Spleen (tissue), 7 donors: ENCODE measurements at regions not wholly inside any gene's neighbourhood (a gene's known extent, or its start where the extent isn't known, plus 50 kb on each side); places are given as distances from the start of the nearest gene placed in this dataset.

ENCODE experiments used
- POLR2A ChIP-seq, 3 donors: fragments of 450-650 bp; IDR thresholded peaks; one replicate each; pipeline ENCODE4 v1.5.1; 2017; ENCODE audit warnings: antibody characterized with exemption in 3 of 3, mild to moderate bottlenecking in 1 of 3
- POLR2AphosphoS5 ChIP-seq, 3 donors: sonication (generic); formaldehyde crosslinking; IDR thresholded peaks; one replicate each; pipeline ENCODE4 v1.5.1; 2017; ENCODE audit warnings: antibody characterized with exemption in 3 of 3
- TF ChIP-seq, protein P1 (sequence below), 11 experiments: fragments of 200-600 bp in 7 of 11; fragments of 450-650 bp in 4 of 11; sonication (generic) in 4 of 11; IDR thresholded peaks in 8 of 11; conservative IDR thresholded peaks in 3 of 11; 1 replicate in 7 of 11; 2 replicates in 4 of 11; pipeline versions ENCODE4 v1.4.0 to v1.8.0; 2016 to 2021; ENCODE audit warnings: antibody characterized with exemption in 11 of 11, inconsistent platforms in 4 of 11, mild to moderate bottlenecking in 1 of 11
- donor health status: DM: no; HTN: no; CAD: no; lungs with moderate emphysema.
- donor health status: DM: no; HTN: no; CAD: no.
- donor health status: DM: no; HTN: no; CAD: no.

DNA sequence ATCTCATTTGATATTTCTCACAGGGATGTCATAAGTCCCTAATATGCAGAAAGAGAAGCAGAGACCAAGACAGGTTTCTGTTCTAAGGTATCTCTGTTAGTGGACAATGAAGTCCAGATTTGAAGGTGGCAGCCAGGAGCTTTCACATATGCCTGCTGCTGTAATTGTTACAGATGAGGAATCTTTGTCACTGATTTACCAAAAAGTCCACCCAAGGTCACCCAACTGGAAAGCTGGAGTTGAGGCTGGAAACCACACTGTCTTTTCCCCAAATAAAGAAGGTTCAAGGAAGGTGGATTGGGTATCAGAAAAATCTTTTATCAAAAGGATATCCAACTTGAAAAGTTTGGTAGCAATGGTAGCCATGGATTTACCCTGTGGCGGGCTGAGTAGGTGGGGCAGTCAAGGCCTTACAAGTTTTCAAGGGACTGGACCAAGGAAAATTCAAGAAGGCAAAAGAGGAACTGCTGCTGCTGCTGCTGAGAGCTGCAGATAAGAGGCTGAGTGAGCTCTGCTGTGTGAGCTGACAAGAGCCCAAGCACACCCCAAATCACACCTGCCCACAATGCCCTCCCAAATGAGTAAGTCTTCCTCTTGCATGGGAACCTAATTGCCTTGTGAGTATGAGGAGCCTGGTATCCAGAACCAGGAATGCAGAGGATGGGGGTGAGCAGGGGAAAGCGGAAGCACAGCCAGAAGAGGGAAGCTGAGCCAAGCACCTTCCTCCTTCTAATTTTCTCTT is 241.2 kb downstream of the ANAPC1 start:
- TF ChIP-seq POLR2AphosphoS5 (IDR thresholded peaks at IDR 0.05) = no peak
- no peak for TF ChIP-seq POLR2A (IDR thresholded peaks at IDR 0.05)
- TF ChIP-seq, protein P1, sequence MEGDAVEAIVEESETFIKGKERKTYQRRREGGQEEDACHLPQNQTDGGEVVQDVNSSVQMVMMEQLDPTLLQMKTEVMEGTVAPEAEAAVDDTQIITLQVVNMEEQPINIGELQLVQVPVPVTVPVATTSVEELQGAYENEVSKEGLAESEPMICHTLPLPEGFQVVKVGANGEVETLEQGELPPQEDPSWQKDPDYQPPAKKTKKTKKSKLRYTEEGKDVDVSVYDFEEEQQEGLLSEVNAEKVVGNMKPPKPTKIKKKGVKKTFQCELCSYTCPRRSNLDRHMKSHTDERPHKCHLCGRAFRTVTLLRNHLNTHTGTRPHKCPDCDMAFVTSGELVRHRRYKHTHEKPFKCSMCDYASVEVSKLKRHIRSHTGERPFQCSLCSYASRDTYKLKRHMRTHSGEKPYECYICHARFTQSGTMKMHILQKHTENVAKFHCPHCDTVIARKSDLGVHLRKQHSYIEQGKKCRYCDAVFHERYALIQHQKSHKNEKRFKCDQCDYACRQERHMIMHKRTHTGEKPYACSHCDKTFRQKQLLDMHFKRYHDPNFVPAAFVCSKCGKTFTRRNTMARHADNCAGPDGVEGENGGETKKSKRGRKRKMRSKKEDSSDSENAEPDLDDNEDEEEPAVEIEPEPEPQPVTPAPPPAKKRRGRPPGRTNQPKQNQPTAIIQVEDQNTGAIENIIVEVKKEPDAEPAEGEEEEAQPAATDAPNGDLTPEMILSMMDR (IDR thresholded peaks at IDR 0.05 in 8 of 11, conservative IDR thresholded peaks at IDR 0.05 in 3 of 11) = no peak
